DMS 273 treated with DMSO at 0.1 percent for 48 hours (cell line): ENCODE measurements at regions not wholly inside any gene's neighbourhood (a gene's known extent, or its start where the extent isn't known, plus 50 kb on each side); places are given as distances from the start of the nearest gene placed in this dataset.
A peak's percentile ranks its signal among the peaks of the same experiment; 100 is the strongest.
"Not testable (repeated sequence)": the region's sequence is repeated elsewhere in the genome, so short reads cannot be mapped to it uniquely, and the experiment has no call there.

Source experiments
- DNase-seq: peaks from one replicate; lab custom pipeline; 2025; lab: John Stamatoyannopoulos, UW

- DNase-seq = not testable (repeated sequence)
Measured at GRCh38 chr9:39463696-39464095, 108.2 kb downstream of the SPATA31A1 start.

- DNase-seq = peak; percentile 74
Measured at GRCh38 chr9:39464122-39464777, 108.8 kb downstream of the SPATA31A1 start.

GRCh38 chr9:39474499-39474898, 119.0 kb downstream of the SPATA31A1 start:
- DNase-seq = not testable (repeated sequence)

- DNase-seq = not testable (repeated sequence)
Measured at GRCh38 chr9:39483073-39483472, 127.6 kb downstream of the SPATA31A1 start.

GRCh38 chr9:39483880-39484279, 128.4 kb downstream of the SPATA31A1 start:
- DNase-seq = not testable (repeated sequence)

- not testable (repeated sequence) for DNase-seq
Measured at GRCh38 chr9:39484292-39484691, 128.8 kb downstream of the SPATA31A1 start.

- not testable (repeated sequence) for DNase-seq
Measured at GRCh38 chr9:39487477-39487876, 132.0 kb downstream of the SPATA31A1 start.

GRCh38 chr9:39496248-39496647, 140.8 kb downstream of the SPATA31A1 start:
- DNase-seq = not testable (repeated sequence)

GRCh38 chr9:39503178-39503577, 147.7 kb downstream of the SPATA31A1 start:
- DNase-seq = not testable (repeated sequence)

GRCh38 chr9:39527387-39528029, 172.0 kb downstream of the SPATA31A1 start:
- not testable (repeated sequence) for DNase-seq

- not testable (repeated sequence) for DNase-seq
Measured at GRCh38 chr9:39532597-39532996, 177.1 kb downstream of the SPATA31A1 start.

- not testable (repeated sequence) for DNase-seq
Measured at GRCh38 chr9:39533001-39533762, 177.7 kb downstream of the SPATA31A1 start.

- DNase-seq = not testable (repeated sequence)
Measured at GRCh38 chr9:39533763-39534548, 178.5 kb downstream of the SPATA31A1 start.

- DNase-seq = not testable (repeated sequence)
Measured at GRCh38 chr9:39534897-39535296, 179.4 kb downstream of the SPATA31A1 start.

- not testable (repeated sequence) for DNase-seq
Measured at GRCh38 chr9:39542157-39542556, 186.7 kb downstream of the SPATA31A1 start.

GRCh38 chr9:39545079-39545478, 189.6 kb downstream of the SPATA31A1 start:
- DNase-seq = not testable (repeated sequence)

GRCh38 chr9:39550573-39550972, 195.1 kb downstream of the SPATA31A1 start:
- DNase-seq = not testable (repeated sequence)

- not testable (repeated sequence) for DNase-seq
Measured at GRCh38 chr9:39551544-39551943, 196.1 kb downstream of the SPATA31A1 start.

- not testable (repeated sequence) for DNase-seq
Measured at GRCh38 chr9:39552242-39552881, 196.9 kb downstream of the SPATA31A1 start.

- DNase-seq = not testable (repeated sequence)
Measured at GRCh38 chr9:39554352-39554751, 198.9 kb downstream of the SPATA31A1 start.

GRCh38 chr9:39559384-39559783, 203.9 kb downstream of the SPATA31A1 start:
- DNase-seq = not testable (repeated sequence)
